ENCODE measurements at regions not wholly inside any gene's neighbourhood (a gene's known extent, or its start where the extent isn't known, plus 50 kb on each side); places are given as distances from the start of the nearest gene placed in this dataset.
"Not testable (repeated sequence)": the region's sequence is repeated elsewhere in the genome, so short reads cannot be mapped to it uniquely, and the experiment has no call there.

- H3K27ac ChIP-seq = no peak overlapping the region
- TF ChIP-seq ZFX (IDR thresholded peaks at IDR 0.05) = no peak
- TF ChIP-seq, protein P1, sequence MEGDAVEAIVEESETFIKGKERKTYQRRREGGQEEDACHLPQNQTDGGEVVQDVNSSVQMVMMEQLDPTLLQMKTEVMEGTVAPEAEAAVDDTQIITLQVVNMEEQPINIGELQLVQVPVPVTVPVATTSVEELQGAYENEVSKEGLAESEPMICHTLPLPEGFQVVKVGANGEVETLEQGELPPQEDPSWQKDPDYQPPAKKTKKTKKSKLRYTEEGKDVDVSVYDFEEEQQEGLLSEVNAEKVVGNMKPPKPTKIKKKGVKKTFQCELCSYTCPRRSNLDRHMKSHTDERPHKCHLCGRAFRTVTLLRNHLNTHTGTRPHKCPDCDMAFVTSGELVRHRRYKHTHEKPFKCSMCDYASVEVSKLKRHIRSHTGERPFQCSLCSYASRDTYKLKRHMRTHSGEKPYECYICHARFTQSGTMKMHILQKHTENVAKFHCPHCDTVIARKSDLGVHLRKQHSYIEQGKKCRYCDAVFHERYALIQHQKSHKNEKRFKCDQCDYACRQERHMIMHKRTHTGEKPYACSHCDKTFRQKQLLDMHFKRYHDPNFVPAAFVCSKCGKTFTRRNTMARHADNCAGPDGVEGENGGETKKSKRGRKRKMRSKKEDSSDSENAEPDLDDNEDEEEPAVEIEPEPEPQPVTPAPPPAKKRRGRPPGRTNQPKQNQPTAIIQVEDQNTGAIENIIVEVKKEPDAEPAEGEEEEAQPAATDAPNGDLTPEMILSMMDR (conservative IDR thresholded peaks at IDR 0.05) = no peak
Measured at GRCh38 chr11:69948256-69949141, 129.3 kb upstream of the FGF3 start.

GRCh38 chr11:69949327-69949726 lies 128.8 kb upstream of the ANO1 start:
- H3K27ac ChIP-seq = no peak overlapping the region
- TF ChIP-seq, protein P1 (conservative IDR thresholded peaks at IDR 0.05) = no peak
- no peak for TF ChIP-seq ZFX (IDR thresholded peaks at IDR 0.05)

GRCh38 chr11:69950120-69950519 lies 128.0 kb upstream of the ANO1 start:
- TF ChIP-seq, protein P1 (conservative IDR thresholded peaks at IDR 0.05) = no peak; the same call in 1 of the 2 replicates
- no peak for TF ChIP-seq ZFX (IDR thresholded peaks at IDR 0.05)
- no peak overlapping the region for H3K27ac ChIP-seq

DNA sequence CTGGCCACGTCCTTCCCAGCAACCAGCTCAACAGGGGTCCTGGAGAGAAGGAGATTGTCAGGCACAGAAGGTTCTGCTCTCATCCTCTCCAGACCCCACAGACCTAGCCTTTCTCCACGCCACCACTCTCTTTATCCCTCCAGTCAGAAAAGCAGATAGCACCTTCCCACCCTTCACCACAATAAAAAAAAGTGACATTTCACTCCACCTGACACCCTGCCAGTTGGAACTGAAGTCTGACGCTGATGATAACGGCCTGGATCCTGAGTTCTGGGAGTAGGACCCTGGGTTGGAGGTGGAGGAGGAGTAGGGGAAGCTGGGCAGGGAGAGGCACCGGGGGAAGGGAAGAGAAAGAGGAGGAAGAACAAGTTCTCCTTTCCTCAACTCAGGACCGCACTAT lies 127.5 kb upstream of the ANO1 start:
- no peak overlapping the region for H3K27ac ChIP-seq
- TF ChIP-seq, protein P1 (conservative IDR thresholded peaks at IDR 0.05) = no peak
- TF ChIP-seq ZFX (IDR thresholded peaks at IDR 0.05) = no peak

DNA sequence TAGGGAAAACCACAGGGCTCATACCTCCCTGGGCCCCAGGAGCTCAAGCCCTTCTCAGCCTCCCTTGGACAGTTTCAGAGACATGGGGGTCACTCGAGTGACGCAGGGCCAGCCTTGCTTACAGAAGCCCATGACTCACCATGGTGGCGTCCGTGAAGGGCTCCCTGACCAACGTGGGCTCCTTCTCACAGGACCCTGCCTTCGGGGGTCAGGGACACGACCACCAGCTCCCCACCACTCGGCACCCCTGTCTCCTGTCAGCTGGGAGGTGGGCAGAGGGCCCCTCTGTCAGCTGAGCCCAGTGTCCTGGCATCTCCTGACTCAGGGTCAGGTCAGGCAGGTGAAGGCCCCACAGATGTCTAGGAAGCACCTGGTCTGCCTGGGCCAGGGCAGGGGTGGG lies 126.3 kb upstream of the ANO1 start:
- no peak overlapping the region for H3K27ac ChIP-seq

GRCh38 chr11:69952229-69952975 lies 125.7 kb upstream of the ANO1 start:
- not testable (repeated sequence) for H3K27ac ChIP-seq

More for the DNA sequence above, 126.3 kb upstream of the ANO1 start:
- no peak for TF ChIP-seq ZFX (IDR thresholded peaks at IDR 0.05)
- TF ChIP-seq, protein P1 (conservative IDR thresholded peaks at IDR 0.05) = no peak

GRCh38 chr11:69953356-69953755 lies 124.8 kb upstream of the ANO1 start:
- TF ChIP-seq, protein P1 (conservative IDR thresholded peaks at IDR 0.05) = no peak
- TF ChIP-seq ZFX (IDR thresholded peaks at IDR 0.05) = no peak
- H3K27ac ChIP-seq = no peak overlapping the region

Measured in C4-2B (cell line).